OCI-LY3 (cell line): ENCODE measurements at regions not wholly inside any gene's neighbourhood (a gene's known extent, or its start where the extent isn't known, plus 50 kb on each side); places are given as distances from the start of the nearest gene placed in this dataset.

Source experiments
- H2AFZ ChIP-seq: fragments of 200-600, 300-600 bp; shearing (Covaris generic); 2 replicates; pipeline ENCODE4 v1.6.0; 2014; ENCODE audit warnings: antibody characterized with exemption, low read depth, low read length
- H3K27ac ChIP-seq: fragments of 200-600, 300-600 bp; sonication (generic); 2 replicates; pipeline ENCODE4 v1.5.1; 2014; ENCODE audit warnings: mild to moderate bottlenecking, low read length, moderate library complexity, mixed read lengths
- H3K27me3 ChIP-seq: fragments of 200-600, 300-600 bp; sonication (generic); 2 replicates; pipeline ENCODE4 v1.6.1; 2014; ENCODE audit warnings: low read depth, low read length, mixed read lengths
- H3K36me3 ChIP-seq: fragments of 200-600, 300-600 bp; sonication (generic); replicated peaks from 2 replicates; pipeline ENCODE3; 2014; ENCODE audit warnings: low read depth, low read length, mixed read lengths
- H3K4me1 ChIP-seq: fragments of 300-600, 200-600 bp; sonication (generic); 2 replicates; pipeline ENCODE4 v1.6.1; 2014; ENCODE audit warnings: low read length, mixed read lengths
- H3K4me2 ChIP-seq: fragments of 200-600, 300-600 bp; sonication (generic); 2 replicates; pipeline ENCODE4 v1.6.1; 2014; ENCODE audit warnings: low read length, mixed read lengths
- H3K4me3 ChIP-seq: fragments of 300-600, 200-600 bp; sonication (generic); 2 replicates; pipeline ENCODE4 v1.5.1; 2014; ENCODE audit warnings: antibody characterized with exemption, mild to moderate bottlenecking, low read length, moderate library complexity
- H3K79me2 ChIP-seq: fragments of 300-600, 200-600 bp; shearing (Covaris generic); 2 replicates; pipeline ENCODE4 v1.6.1; 2014; ENCODE audit warnings: mild to moderate bottlenecking, low read length, mixed read lengths
- H3K9ac ChIP-seq: fragments of 300-600, 200-600 bp; shearing (Covaris generic); 2 replicates; pipeline ENCODE4 v1.6.0; 2014; ENCODE audit warnings: mild to moderate bottlenecking, low read length, moderate library complexity
- H3K9me3 ChIP-seq: fragments of 200-600, 300-600 bp; shearing (Covaris generic); 2 replicates; pipeline ENCODE4 v1.6.1; 2014; ENCODE audit warnings: low read length, mixed read lengths; ENCODE audit not compliant: insufficient read depth
- H4K20me1 ChIP-seq: fragments of 200-600, 300-600 bp; sonication (generic); 2 replicates; pipeline ENCODE4 v1.6.1; 2016; ENCODE audit warnings: low read length, mixed read lengths; ENCODE audit not compliant: insufficient read depth
- CTCF ChIP-seq: fragments of 200-600, 300-600 bp; sonication (generic); IDR thresholded peaks from 2 replicates; pipeline ENCODE4 v1.5.1; 2014; ENCODE audit warnings: antibody characterized with exemption, low read length, low read depth
- EZH2phosphoT487 ChIP-seq: fragments of 200-600 bp; shearing (Covaris generic); IDR thresholded peaks from 2 replicates; pipeline ENCODE4 v1.6.1; 2018; ENCODE audit warnings: antibody characterized with exemption, mixed run types, low read depth

DNA sequence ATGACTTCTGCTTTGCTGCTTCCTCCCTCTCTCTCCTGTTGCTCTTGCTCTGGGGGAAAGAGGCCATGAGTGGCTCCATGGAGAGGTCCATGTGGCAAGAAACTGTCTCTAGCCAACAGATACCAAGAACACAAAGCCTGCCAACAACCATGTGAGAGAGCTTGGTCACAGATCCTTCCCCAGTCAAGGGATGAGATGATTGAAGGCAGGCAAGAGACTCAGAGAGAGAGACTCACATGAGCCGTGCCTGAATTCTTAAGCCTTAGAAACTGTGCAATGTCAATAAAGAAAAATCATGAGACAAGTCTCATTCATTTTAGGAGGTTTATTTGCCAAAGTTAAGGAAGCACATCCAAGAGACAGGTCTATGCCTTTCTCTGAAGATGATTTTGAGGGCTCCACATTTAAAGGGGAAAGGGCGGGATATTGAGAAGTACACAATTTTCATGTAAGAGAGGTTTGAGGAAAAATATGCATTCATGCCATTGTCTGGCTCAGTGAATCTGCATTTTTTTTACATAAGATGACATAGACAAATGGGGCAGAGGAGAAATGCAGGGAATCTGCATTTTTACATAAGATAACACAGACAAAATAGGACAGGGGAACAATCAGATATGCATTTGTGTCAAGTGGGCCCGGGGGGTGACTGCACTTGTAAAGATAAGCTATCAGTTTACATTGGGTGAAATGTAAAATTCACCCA, 59.5 kb upstream of the SUCLG2 start:
- no peaks in the 10 kb centered on the region for H3K4me1 ChIP-seq
- H3K36me3 ChIP-seq: no peaks in the 10 kb centered on the region
- TF ChIP-seq CTCF: no peak
- TF ChIP-seq EZH2phosphoT487: no peak
- H3K27ac ChIP-seq: no peak overlapping the region
- H3K4me3 ChIP-seq: no peak overlapping the region
- H4K20me1 ChIP-seq: no peaks in the 10 kb centered on the region
- no peaks in the 10 kb centered on the region for H3K79me2 ChIP-seq
- H3K9ac ChIP-seq: no peak overlapping the region
- no peak overlapping the region for H2AFZ ChIP-seq
- no peak overlapping the region for H3K4me2 ChIP-seq
- no peaks in the 10 kb centered on the region for H3K9me3 ChIP-seq
- no peaks in the 10 kb centered on the region for H3K27me3 ChIP-seq

GRCh38 chr3:67712259-67712658, 57.8 kb upstream of the SUCLG2 start:
- Histone ChIP-seq H3K9ac (no peak overlapping the region), H3K4me3 (no peak overlapping the region), H2AFZ (no peak overlapping the region), H3K79me2 (no peaks in the 10 kb centered on the region), H3K4me2 (no peak overlapping the region), H3K27me3 (no peaks in the 10 kb centered on the region), H3K9me3 (no peaks in the 10 kb centered on the region), H4K20me1 (no peaks in the 10 kb centered on the region), H3K27ac (no peak overlapping the region), H3K4me1 (no peaks in the 10 kb centered on the region), H3K36me3 (no peaks in the 10 kb centered on the region)
- TF ChIP-seq EZH2phosphoT487 (no peak), CTCF (no peak)

- no peak overlapping the region for H3K4me2 ChIP-seq
- H3K36me3 ChIP-seq: no peaks in the 10 kb centered on the region
- no peaks in the 10 kb centered on the region for H3K79me2 ChIP-seq
- H3K9me3 ChIP-seq: no peaks in the 10 kb centered on the region
- TF ChIP-seq EZH2phosphoT487: no peak
- no peak for TF ChIP-seq CTCF
- H3K27me3 ChIP-seq: no peaks in the 10 kb centered on the region
- no peak overlapping the region for H2AFZ ChIP-seq
- H3K4me3 ChIP-seq: no peak overlapping the region
- H3K4me1 ChIP-seq: no peaks in the 10 kb centered on the region
- H3K9ac ChIP-seq: no peak overlapping the region
- H4K20me1 ChIP-seq: no peaks in the 10 kb centered on the region
- no peak overlapping the region for H3K27ac ChIP-seq
These were observed 56.0 kb upstream of the SUCLG2 start for GRCh38 chr3:67710396-67710795.

DNA sequence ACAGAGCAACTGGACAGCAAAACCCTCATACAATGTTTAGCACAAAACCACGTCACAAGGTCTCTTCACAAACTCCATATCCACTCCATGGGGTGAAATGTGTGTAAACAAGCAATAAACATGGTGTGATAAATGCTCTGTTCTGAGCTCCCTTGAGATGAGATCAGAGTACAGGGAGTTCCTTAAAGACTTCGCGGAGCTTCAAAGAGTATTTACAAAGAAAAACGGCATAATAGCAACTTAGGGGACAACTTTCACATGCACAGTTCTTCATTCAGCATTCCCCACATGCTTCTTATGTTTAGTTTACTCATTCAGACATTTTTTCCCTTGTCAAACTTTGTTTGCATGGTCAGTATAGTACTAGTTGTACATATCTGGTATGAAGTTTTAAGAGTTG, 52.5 kb upstream of the SUCLG2 start:
- H3K27ac ChIP-seq: no peak overlapping the region
- H3K36me3 ChIP-seq: no peaks in the 10 kb centered on the region
- no peaks in the 10 kb centered on the region for H3K4me1 ChIP-seq
- no peaks in the 10 kb centered on the region for H3K9me3 ChIP-seq
- H2AFZ ChIP-seq: no peak overlapping the region
- no peak for TF ChIP-seq CTCF
- no peak for TF ChIP-seq EZH2phosphoT487
- H3K4me3 ChIP-seq: no peak overlapping the region
- no peak overlapping the region for H3K4me2 ChIP-seq
- no peaks in the 10 kb centered on the region for H3K79me2 ChIP-seq
- no peaks in the 10 kb centered on the region for H4K20me1 ChIP-seq
- no peaks in the 10 kb centered on the region for H3K27me3 ChIP-seq
- H3K9ac ChIP-seq: no peak overlapping the region
